ENCODE measurements at regions not wholly inside any gene's neighbourhood (a gene's known extent, or its start where the extent isn't known, plus 50 kb on each side); places are given as distances from the start of the nearest gene placed in this dataset.

DNA sequence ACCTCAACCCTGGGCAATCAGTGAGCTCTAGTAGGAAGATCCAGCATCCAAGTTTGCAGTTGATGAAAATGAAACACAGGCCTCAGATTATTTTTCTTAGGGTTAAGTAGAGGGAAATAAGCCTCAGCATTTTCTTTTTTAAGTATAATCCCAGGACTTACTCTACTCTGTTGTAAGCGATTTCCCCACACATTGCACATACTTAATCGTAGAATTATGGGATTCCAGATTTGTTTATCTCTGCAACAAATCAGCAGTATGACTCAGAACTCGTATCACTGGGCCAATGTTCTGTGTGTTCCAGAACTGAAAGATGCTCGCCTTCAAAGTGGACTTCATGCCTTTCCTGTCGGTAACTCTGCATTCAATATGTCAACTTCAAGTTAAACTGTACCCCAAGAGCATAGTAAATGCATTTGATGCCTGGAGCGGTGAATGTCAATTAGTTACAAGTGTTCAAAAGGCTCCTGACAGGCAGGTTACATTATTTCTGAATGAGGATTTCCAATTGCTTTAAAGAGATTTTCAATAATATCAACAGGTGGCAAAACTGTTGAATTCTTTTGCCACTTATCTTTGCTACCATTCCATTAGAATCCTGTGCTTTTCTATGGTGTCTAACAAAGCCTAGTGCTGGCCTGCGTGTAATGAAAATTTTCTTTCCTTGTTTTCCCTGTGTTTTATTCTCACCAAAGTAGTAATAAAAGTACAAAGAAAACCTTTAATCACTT, 323.8 kb upstream of the SYT1 start:
- Histone ChIP-seq H3K9me3 (ENCODE audit: control insufficient read depth, low read length) (no peaks in the 10 kb centered on the region), H3K27me3 (ENCODE audit: control insufficient read depth, insufficient read depth, low read length) (no peaks in the 10 kb centered on the region), H3K4me3 (ENCODE audit: low read depth, low read length) (no peak overlapping the region), H3K4me2 (ENCODE audit: low read length) (no peak overlapping the region), H2AFZ (no peak overlapping the region), H3K9ac (no peak overlapping the region), H3K79me2 (no peaks in the 10 kb centered on the region), H3K27ac (no peak overlapping the region), H3K36me3 (ENCODE audit: control insufficient read depth, insufficient read depth, low read length) (no peaks in the 10 kb centered on the region), H3K4me1 (no peaks in the 10 kb centered on the region)
- TF ChIP-seq, protein P1, sequence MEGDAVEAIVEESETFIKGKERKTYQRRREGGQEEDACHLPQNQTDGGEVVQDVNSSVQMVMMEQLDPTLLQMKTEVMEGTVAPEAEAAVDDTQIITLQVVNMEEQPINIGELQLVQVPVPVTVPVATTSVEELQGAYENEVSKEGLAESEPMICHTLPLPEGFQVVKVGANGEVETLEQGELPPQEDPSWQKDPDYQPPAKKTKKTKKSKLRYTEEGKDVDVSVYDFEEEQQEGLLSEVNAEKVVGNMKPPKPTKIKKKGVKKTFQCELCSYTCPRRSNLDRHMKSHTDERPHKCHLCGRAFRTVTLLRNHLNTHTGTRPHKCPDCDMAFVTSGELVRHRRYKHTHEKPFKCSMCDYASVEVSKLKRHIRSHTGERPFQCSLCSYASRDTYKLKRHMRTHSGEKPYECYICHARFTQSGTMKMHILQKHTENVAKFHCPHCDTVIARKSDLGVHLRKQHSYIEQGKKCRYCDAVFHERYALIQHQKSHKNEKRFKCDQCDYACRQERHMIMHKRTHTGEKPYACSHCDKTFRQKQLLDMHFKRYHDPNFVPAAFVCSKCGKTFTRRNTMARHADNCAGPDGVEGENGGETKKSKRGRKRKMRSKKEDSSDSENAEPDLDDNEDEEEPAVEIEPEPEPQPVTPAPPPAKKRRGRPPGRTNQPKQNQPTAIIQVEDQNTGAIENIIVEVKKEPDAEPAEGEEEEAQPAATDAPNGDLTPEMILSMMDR (IDR thresholded peaks at IDR 0.05) = no peak

DNA sequence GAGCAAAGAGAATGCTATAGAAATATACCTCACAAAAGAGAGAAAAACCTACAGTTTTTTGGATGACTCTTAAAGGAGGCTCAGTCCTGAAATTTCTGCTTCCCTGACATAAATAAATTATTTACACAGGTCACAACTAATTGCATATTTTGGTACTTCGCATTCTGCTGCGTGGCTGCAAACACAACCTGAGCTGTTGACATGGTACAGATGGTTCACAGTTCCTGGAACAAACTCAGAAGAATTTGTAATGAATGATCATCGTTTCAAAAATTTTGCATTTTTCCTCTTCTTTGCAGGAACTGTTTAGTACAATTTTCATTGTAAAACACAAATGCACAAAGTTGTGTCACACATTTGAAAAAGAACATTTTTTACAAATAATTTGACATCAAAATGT, 313.7 kb upstream of the SYT1 start:
- no peaks in the 10 kb centered on the region for H3K4me1 ChIP-seq
- no peaks in the 10 kb centered on the region for H3K36me3 ChIP-seq (ENCODE audit: control insufficient read depth, insufficient read depth, low read length)
- TF ChIP-seq, protein P1 (IDR thresholded peaks at IDR 0.05) = no peak
- H3K4me2 ChIP-seq (ENCODE audit: low read length) = no peak overlapping the region
- H3K9me3 ChIP-seq (ENCODE audit: control insufficient read depth, low read length) = no peaks in the 10 kb centered on the region
- no peak overlapping the region for H3K9ac ChIP-seq
- H3K27me3 ChIP-seq (ENCODE audit: control insufficient read depth, insufficient read depth, low read length) = no peaks in the 10 kb centered on the region
- no peak overlapping the region for H2AFZ ChIP-seq
- no peak overlapping the region for H3K4me3 ChIP-seq (ENCODE audit: low read depth, low read length)
- H3K27ac ChIP-seq = no peak overlapping the region
- H3K79me2 ChIP-seq = no peaks in the 10 kb centered on the region

DNA sequence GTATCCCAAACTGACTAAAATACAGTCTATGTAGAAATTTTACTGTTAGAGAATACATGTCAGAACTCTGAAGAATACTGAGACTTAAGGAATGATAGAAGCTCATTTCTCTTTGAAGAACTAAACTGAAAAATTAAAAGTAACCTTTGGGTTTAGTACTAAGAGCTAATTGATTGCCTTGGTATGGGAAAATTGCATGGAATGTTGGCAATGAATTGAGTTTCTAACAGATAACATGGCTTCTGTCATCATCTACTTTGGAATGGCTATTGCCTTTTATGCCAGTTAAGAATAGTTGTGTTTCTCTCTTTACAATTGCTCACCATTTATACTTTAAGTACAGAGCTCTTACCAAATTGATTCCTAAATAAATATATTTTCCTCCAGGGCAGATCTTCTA, 308.8 kb upstream of the SYT1 start:
- Histone ChIP-seq H3K27ac (no peak overlapping the region), H3K9me3 (ENCODE audit: control insufficient read depth, low read length) (no peaks in the 10 kb centered on the region), H2AFZ (no peak overlapping the region), H3K36me3 (ENCODE audit: control insufficient read depth, insufficient read depth, low read length) (no peaks in the 10 kb centered on the region), H3K27me3 (ENCODE audit: control insufficient read depth, insufficient read depth, low read length) (no peaks in the 10 kb centered on the region), H3K4me2 (ENCODE audit: low read length) (no peak overlapping the region), H3K9ac (no peak overlapping the region), H3K4me1 (no peaks in the 10 kb centered on the region), H3K4me3 (ENCODE audit: low read depth, low read length) (no peak overlapping the region), H3K79me2 (no peaks in the 10 kb centered on the region)
- TF ChIP-seq, protein P1 (IDR thresholded peaks at IDR 0.05) = no peak

DNA sequence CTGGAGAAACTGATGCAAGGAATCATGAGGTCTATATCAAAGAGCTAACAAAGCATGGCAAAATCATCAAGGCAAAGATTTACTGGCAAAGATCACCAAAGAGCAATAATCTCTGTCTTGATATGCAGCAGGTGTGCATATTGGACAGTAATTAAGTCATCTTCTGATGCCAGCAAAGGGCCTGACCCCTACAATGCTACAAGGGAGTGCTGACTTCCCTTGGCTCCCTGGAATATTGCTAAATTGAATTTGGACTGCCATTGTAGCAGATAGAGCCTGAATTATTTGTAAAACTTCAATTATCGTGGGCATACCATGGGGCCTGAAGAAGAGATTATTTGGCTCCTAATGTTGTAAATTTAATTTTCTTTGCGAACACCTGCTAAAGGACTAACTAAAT, 307.9 kb upstream of the SYT1 start:
- Histone ChIP-seq H3K4me2 (ENCODE audit: low read length) (no peak overlapping the region), H3K79me2 (no peaks in the 10 kb centered on the region), H3K4me1 (no peaks in the 10 kb centered on the region), H3K27me3 (ENCODE audit: control insufficient read depth, insufficient read depth, low read length) (no peaks in the 10 kb centered on the region), H3K27ac (no peak overlapping the region), H2AFZ (no peak overlapping the region), H3K36me3 (ENCODE audit: control insufficient read depth, insufficient read depth, low read length) (no peaks in the 10 kb centered on the region), H3K9me3 (ENCODE audit: control insufficient read depth, low read length) (no peaks in the 10 kb centered on the region), H3K4me3 (ENCODE audit: low read depth, low read length) (no peak overlapping the region), H3K9ac (no peak overlapping the region)
- TF ChIP-seq, protein P1 (IDR thresholded peaks at IDR 0.05) = no peak

DNA sequence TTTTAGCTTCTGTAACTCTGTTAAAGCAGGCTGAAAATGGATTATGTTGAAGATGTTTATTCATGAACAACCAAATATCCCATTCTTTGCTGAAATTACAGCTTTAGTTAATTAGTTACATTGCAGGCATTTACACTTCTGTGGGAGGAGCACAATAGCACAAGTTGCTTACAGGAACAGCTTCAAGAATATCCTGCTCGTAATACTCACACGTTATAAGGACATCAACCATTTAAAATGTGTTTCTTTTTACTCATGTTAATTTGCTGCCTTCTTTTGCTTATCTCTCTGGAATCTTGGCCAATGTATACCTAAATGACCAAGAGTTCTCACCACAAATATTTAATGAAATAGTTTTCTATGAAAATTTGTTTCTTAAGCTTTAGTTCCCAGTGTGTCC, 305.2 kb upstream of the SYT1 start:
- Histone ChIP-seq H3K9me3 (ENCODE audit: control insufficient read depth, low read length) (no peaks in the 10 kb centered on the region), H3K79me2 (no peaks in the 10 kb centered on the region), H3K27me3 (ENCODE audit: control insufficient read depth, insufficient read depth, low read length) (no peaks in the 10 kb centered on the region), H3K27ac (no peak overlapping the region), H3K4me3 (ENCODE audit: low read depth, low read length) (no peak overlapping the region), H3K36me3 (ENCODE audit: control insufficient read depth, insufficient read depth, low read length) (no peaks in the 10 kb centered on the region), H3K4me2 (ENCODE audit: low read length) (no peak overlapping the region), H3K4me1 (no peaks in the 10 kb centered on the region), H3K9ac (no peak overlapping the region), H2AFZ (no peak overlapping the region)
- TF ChIP-seq, protein P1 (IDR thresholded peaks at IDR 0.05) = no peak

All from parathyroid adenoma (tissue), 2 donors.